ENCODE measurements at regions not wholly inside any gene's neighbourhood (a gene's known extent, or its start where the extent isn't known, plus 50 kb on each side); places are given as distances from the start of the nearest gene placed in this dataset.

DNA sequence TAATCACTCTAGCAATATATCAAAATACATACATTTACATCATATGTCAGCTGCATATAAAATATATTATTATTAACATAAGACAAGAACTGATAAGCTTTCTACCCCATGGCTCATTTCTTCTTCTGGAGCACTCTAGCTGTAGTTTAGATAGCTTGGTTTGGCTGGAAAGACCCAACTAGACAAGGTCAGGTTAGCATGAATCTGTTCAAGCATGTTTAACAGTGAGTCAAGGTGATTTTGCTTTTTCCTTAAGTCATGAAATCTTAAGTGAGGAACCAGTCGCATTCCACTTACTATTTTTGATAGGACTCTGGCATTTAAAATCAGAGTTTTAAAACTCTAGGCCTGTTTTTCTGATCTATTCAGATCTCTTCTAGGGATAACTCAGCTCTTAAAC lies 157.0 kb upstream of the PDGFD start:
- TF ChIP-seq, protein P1, sequence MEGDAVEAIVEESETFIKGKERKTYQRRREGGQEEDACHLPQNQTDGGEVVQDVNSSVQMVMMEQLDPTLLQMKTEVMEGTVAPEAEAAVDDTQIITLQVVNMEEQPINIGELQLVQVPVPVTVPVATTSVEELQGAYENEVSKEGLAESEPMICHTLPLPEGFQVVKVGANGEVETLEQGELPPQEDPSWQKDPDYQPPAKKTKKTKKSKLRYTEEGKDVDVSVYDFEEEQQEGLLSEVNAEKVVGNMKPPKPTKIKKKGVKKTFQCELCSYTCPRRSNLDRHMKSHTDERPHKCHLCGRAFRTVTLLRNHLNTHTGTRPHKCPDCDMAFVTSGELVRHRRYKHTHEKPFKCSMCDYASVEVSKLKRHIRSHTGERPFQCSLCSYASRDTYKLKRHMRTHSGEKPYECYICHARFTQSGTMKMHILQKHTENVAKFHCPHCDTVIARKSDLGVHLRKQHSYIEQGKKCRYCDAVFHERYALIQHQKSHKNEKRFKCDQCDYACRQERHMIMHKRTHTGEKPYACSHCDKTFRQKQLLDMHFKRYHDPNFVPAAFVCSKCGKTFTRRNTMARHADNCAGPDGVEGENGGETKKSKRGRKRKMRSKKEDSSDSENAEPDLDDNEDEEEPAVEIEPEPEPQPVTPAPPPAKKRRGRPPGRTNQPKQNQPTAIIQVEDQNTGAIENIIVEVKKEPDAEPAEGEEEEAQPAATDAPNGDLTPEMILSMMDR (conservative IDR thresholded peaks at IDR 0.05; ENCODE audit: low read depth, low read length), result no peak
- no peak for TF ChIP-seq EZH2 (IDR thresholded peaks at IDR 0.05; ENCODE audit: low read length, unreplicated experiment)
- TF ChIP-seq EZH2phosphoT487 (IDR thresholded peaks at IDR 0.05; ENCODE audit: borderline replicate concordance, low read length), result no peak

Measured in PC-3 (cell line).